ENCODE measurements at regions not wholly inside any gene's neighbourhood (a gene's known extent, or its start where the extent isn't known, plus 50 kb on each side); places are given as distances from the start of the nearest gene placed in this dataset.

- CTCF ChIA-PET (ENCODE audit: partially characterized antibody), result interaction anchor here (0.6 kb wide), 1 partner anchor 419 kb away, joined by 3 read pairs; no protein-coding TSS in a partner anchor
- no peaks in the 10 kb centered on the region for H3K27me3 Mint-ChIP-seq
Measured at GRCh38 chr5:29894668-29895067, 1298.8 kb upstream of the CDH6 start.

GRCh38 chr5:29889051-29889450 is 1304.4 kb upstream of the CDH6 start:
- Histone ChIP-seq H3K36me3 (ENCODE audit: insufficient read depth, low read length) (no peaks in the 10 kb centered on the region), H3K9me3 (ENCODE audit: control insufficient read depth in 1 of 2, low read length in 2 of 2) (no peaks in the 10 kb centered on the region), H3K27ac (ENCODE audit: low read depth, low read length) (no peak overlapping the region), H3K4me3 (ENCODE audit: low read length in 2 of 2) (no peak overlapping the region), H3K27me3 (ENCODE audit: insufficient read depth, low read length) (no peaks in the 10 kb centered on the region), H3K4me1 (ENCODE audit: insufficient read depth, low read length) (no peaks in the 10 kb centered on the region)
- no peak overlapping the region for H3K27ac Mint-ChIP-seq
- CTCF ChIA-PET (ENCODE audit: partially characterized antibody), result no interaction called here
- DNase-seq, result no peak
- no peak overlapping the region for H3K4me3 Mint-ChIP-seq
- intact Hi-C loops (cut with micrococcal nuclease), result no loop called here
- H3K36me3 Mint-ChIP-seq, result no peaks in the 10 kb centered on the region
- POLR2A ChIA-PET (ENCODE audit: partially characterized antibody), result no interaction called here
- H3K9me3 Mint-ChIP-seq, result peaks cover 0 to 14% (median 5%) of the 10 kb centered on the region in 8 donors
- no peaks in the 10 kb centered on the region for H3K27me3 Mint-ChIP-seq
- no peaks in the 10 kb centered on the region for H3K4me1 Mint-ChIP-seq

More at GRCh38 chr5:29894668-29895067, 1298.8 kb upstream of the CDH6 start:
- no peak overlapping the region for H3K27ac ChIP-seq (ENCODE audit: low read depth, low read length)
- no peaks in the 10 kb centered on the region for H3K36me3 ChIP-seq (ENCODE audit: insufficient read depth, low read length)
- Mint-ChIP-seq H3K27ac (no peak overlapping the region), H3K4me1 (no peaks in the 10 kb centered on the region), H3K36me3 (no peaks in the 10 kb centered on the region), H3K9me3 (peaks cover 0 to 18% (median 6%) of the 10 kb centered on the region in 8 donors), H3K4me3 (no peak overlapping the region)
- H3K4me3 ChIP-seq (ENCODE audit: low read length in 2 of 2), result no peak overlapping the region
- no peak for DNase-seq
- POLR2A ChIA-PET (ENCODE audit: partially characterized antibody), result no interaction called here
- no peaks in the 10 kb centered on the region for H3K4me1 ChIP-seq (ENCODE audit: insufficient read depth, low read length)
- no peaks in the 10 kb centered on the region for H3K27me3 ChIP-seq (ENCODE audit: insufficient read depth, low read length)
- no peaks in the 10 kb centered on the region for H3K9me3 ChIP-seq (ENCODE audit: control insufficient read depth in 1 of 2, low read length in 2 of 2)
- intact Hi-C loops (cut with micrococcal nuclease), result no loop called here

GRCh38 chr5:29885595-29885994 is 1307.9 kb upstream of the CDH6 start:
- Histone ChIP-seq H3K27ac (ENCODE audit: low read depth, low read length) (no peak overlapping the region), H3K27me3 (ENCODE audit: insufficient read depth, low read length) (no peaks in the 10 kb centered on the region), H3K4me3 (ENCODE audit: low read length in 2 of 2) (no peak overlapping the region), H3K36me3 (ENCODE audit: insufficient read depth, low read length) (no peaks in the 10 kb centered on the region), H3K4me1 (ENCODE audit: insufficient read depth, low read length) (no peaks in the 10 kb centered on the region), H3K9me3 (ENCODE audit: control insufficient read depth in 1 of 2, low read length in 2 of 2) (peaks cover 0 to 4% of the 10 kb centered on the region in 2 donors)
- intact Hi-C loops (cut with micrococcal nuclease), result no loop called here
- Mint-ChIP-seq H3K36me3 (no peaks in the 10 kb centered on the region), H3K4me3 (no peak overlapping the region), H3K27ac (no peak overlapping the region), H3K4me1 (no peaks in the 10 kb centered on the region), H3K9me3 (peaks cover 0 to 21% (median 11%) of the 10 kb centered on the region in 8 donors), H3K27me3 (no peaks in the 10 kb centered on the region)
- no peak for DNase-seq
- POLR2A ChIA-PET (ENCODE audit: partially characterized antibody), result interaction anchor here (0.6 kb wide), 1 partner anchor 96 kb away, joined by 4 read pairs; no protein-coding TSS in a partner anchor
- CTCF ChIA-PET (ENCODE audit: partially characterized antibody), result no interaction called here

GRCh38 chr5:29882036-29882435 is 1311.5 kb upstream of the CDH6 start:
- H3K9me3 Mint-ChIP-seq, result peaks cover 0 to 23% (median 12%) of the 10 kb centered on the region in 8 donors
- Histone ChIP-seq H3K9me3 (ENCODE audit: control insufficient read depth in 1 of 2, low read length in 2 of 2) (peaks cover 0 to 4% of the 10 kb centered on the region in 2 donors), H3K36me3 (ENCODE audit: insufficient read depth, low read length) (no peaks in the 10 kb centered on the region), H3K4me1 (ENCODE audit: insufficient read depth, low read length) (no peaks in the 10 kb centered on the region), H3K27me3 (ENCODE audit: insufficient read depth, low read length) (no peaks in the 10 kb centered on the region), H3K4me3 (ENCODE audit: low read length in 2 of 2) (no peak overlapping the region), H3K27ac (ENCODE audit: low read depth, low read length) (no peak overlapping the region)
- H3K4me3 Mint-ChIP-seq, result no peak overlapping the region
- CTCF ChIA-PET (ENCODE audit: partially characterized antibody), result no interaction called here
- no peak for DNase-seq
- POLR2A ChIA-PET (ENCODE audit: partially characterized antibody), result no interaction called here
- no peaks in the 10 kb centered on the region for H3K27me3 Mint-ChIP-seq
- intact Hi-C loops (cut with micrococcal nuclease), result no loop called here
- H3K36me3 Mint-ChIP-seq, result no peaks in the 10 kb centered on the region
- H3K4me1 Mint-ChIP-seq, result no peaks in the 10 kb centered on the region
- no peak overlapping the region for H3K27ac Mint-ChIP-seq

- intact Hi-C loops (cut with micrococcal nuclease), result no loop called here
- Histone ChIP-seq H3K27me3 (ENCODE audit: insufficient read depth, low read length) (no peaks in the 10 kb centered on the region), H3K36me3 (ENCODE audit: insufficient read depth, low read length) (no peaks in the 10 kb centered on the region), H3K4me3 (ENCODE audit: low read length in 2 of 2) (no peak overlapping the region), H3K4me1 (ENCODE audit: insufficient read depth, low read length) (no peaks in the 10 kb centered on the region), H3K27ac (ENCODE audit: low read depth, low read length) (no peak overlapping the region), H3K9me3 (ENCODE audit: control insufficient read depth in 1 of 2, low read length in 2 of 2) (peaks cover 0 to 4% of the 10 kb centered on the region in 2 donors)
- Mint-ChIP-seq H3K36me3 (no peaks in the 10 kb centered on the region), H3K4me1 (no peaks in the 10 kb centered on the region), H3K27me3 (no peaks in the 10 kb centered on the region), H3K9me3 (peaks cover 0 to 19% (median 11%) of the 10 kb centered on the region in 8 donors), H3K4me3 (no peak overlapping the region), H3K27ac (no peak overlapping the region)
- no peak for DNase-seq
- POLR2A ChIA-PET (ENCODE audit: partially characterized antibody), result no interaction called here
- CTCF ChIA-PET (ENCODE audit: partially characterized antibody), result no interaction called here
Measured at GRCh38 chr5:29879401-29879800, 1314.1 kb upstream of the CDH6 start.

- Histone ChIP-seq H3K27ac (ENCODE audit: low read depth, low read length) (no peak overlapping the region), H3K36me3 (ENCODE audit: insufficient read depth, low read length) (no peaks in the 10 kb centered on the region), H3K27me3 (ENCODE audit: insufficient read depth, low read length) (no peaks in the 10 kb centered on the region), H3K9me3 (ENCODE audit: control insufficient read depth in 1 of 2, low read length in 2 of 2) (peaks cover 0 to 4% of the 10 kb centered on the region in 2 donors), H3K4me3 (ENCODE audit: low read length in 2 of 2) (no peak overlapping the region), H3K4me1 (ENCODE audit: insufficient read depth, low read length) (no peaks in the 10 kb centered on the region)
- Mint-ChIP-seq H3K27me3 (no peaks in the 10 kb centered on the region), H3K4me3 (no peak overlapping the region), H3K36me3 (no peaks in the 10 kb centered on the region), H3K27ac (no peak overlapping the region), H3K9me3 (peaks cover 0 to 21% (median 11%) of the 10 kb centered on the region in 8 donors), H3K4me1 (no peaks in the 10 kb centered on the region)
- no peak for DNase-seq
- POLR2A ChIA-PET (ENCODE audit: partially characterized antibody), result no interaction called here
- intact Hi-C loops (cut with micrococcal nuclease), result no loop called here
- CTCF ChIA-PET (ENCODE audit: partially characterized antibody), result no interaction called here
Measured at GRCh38 chr5:29878599-29878998, 1314.9 kb upstream of the CDH6 start.

GRCh38 chr5:29867155-29867554 is 1326.3 kb upstream of the CDH6 start:
- Mint-ChIP-seq H3K4me3 (no peak overlapping the region), H3K4me1 (no peaks in the 10 kb centered on the region), H3K9me3 (peaks cover 0 to 9% (median 5%) of the 10 kb centered on the region in 8 donors), H3K36me3 (no peaks in the 10 kb centered on the region), H3K27ac (no peak overlapping the region), H3K27me3 (no peaks in the 10 kb centered on the region)
- Histone ChIP-seq H3K36me3 (ENCODE audit: insufficient read depth, low read length) (no peaks in the 10 kb centered on the region), H3K4me1 (ENCODE audit: insufficient read depth, low read length) (no peaks in the 10 kb centered on the region), H3K9me3 (ENCODE audit: control insufficient read depth in 1 of 2, low read length in 2 of 2) (no peaks in the 10 kb centered on the region), H3K27ac (ENCODE audit: low read depth, low read length) (peak overlapping the region; percentile 19), H3K27me3 (ENCODE audit: insufficient read depth, low read length) (no peaks in the 10 kb centered on the region), H3K4me3 (ENCODE audit: low read length in 2 of 2) (no peak overlapping the region)
- POLR2A ChIA-PET (ENCODE audit: partially characterized antibody), result no interaction called here
- DNase-seq, result no peak
- CTCF ChIA-PET (ENCODE audit: partially characterized antibody), result no interaction called here
- intact Hi-C loops (cut with micrococcal nuclease), result no loop called here

- Mint-ChIP-seq H3K27ac (no peak overlapping the region), H3K9me3 (peaks cover 0 to 32% (median 18%) of the 10 kb centered on the region in 8 donors), H3K4me1 (no peaks in the 10 kb centered on the region), H3K36me3 (no peaks in the 10 kb centered on the region), H3K4me3 (no peak overlapping the region), H3K27me3 (no peaks in the 10 kb centered on the region)
- CTCF ChIA-PET (ENCODE audit: partially characterized antibody), result no interaction called here
- POLR2A ChIA-PET (ENCODE audit: partially characterized antibody), result no interaction called here
- DNase-seq, result no peak
- Histone ChIP-seq H3K4me1 (ENCODE audit: insufficient read depth, low read length) (no peaks in the 10 kb centered on the region), H3K9me3 (ENCODE audit: control insufficient read depth in 1 of 2, low read length in 2 of 2) (no peaks in the 10 kb centered on the region), H3K27ac (ENCODE audit: low read depth, low read length) (no peak overlapping the region), H3K27me3 (ENCODE audit: insufficient read depth, low read length) (no peaks in the 10 kb centered on the region), H3K4me3 (ENCODE audit: low read length in 2 of 2) (no peak overlapping the region), H3K36me3 (ENCODE audit: insufficient read depth, low read length) (no peaks in the 10 kb centered on the region)
- intact Hi-C loops (cut with micrococcal nuclease), result no loop called here
Measured at GRCh38 chr5:29853711-29854220, 1339.7 kb upstream of the CDH6 start.

Measured in CD4-positive, alpha-beta memory T cell (primary cell).